Hepatocyte (in vitro differentiated cells): ENCODE measurements at regions not wholly inside any gene's neighbourhood (a gene's known extent, or its start where the extent isn't known, plus 50 kb on each side); places are given as distances from the start of the nearest gene placed in this dataset.

Source experiments
- DNase-seq: peaks from one replicate; pipeline ENCODE4 v3.0.0-alpha.2; 2016; ENCODE audit warnings: low spot score
- H2AFZ ChIP-seq: fragments of 200-600 bp; sonication (generic); 2 replicates; pipeline ENCODE4 v1.6.0; 2016; ENCODE audit warnings: antibody characterized with exemption, mild to moderate bottlenecking
- H3K27ac ChIP-seq: fragments of 200-600 bp; sonication (generic); 2 replicates; pipeline ENCODE4 v1.5.1; 2016; ENCODE audit warnings: mild to moderate bottlenecking
- H3K27me3 ChIP-seq: fragments of 200-600 bp; sonication (generic); 2 replicates; pipeline ENCODE4 v1.6.1; 2016
- H3K36me3 ChIP-seq: fragments of 200-600 bp; sonication (generic); replicated peaks from 2 replicates; pipeline ENCODE4 v1.5.1; 2016; ENCODE audit warnings: low read depth; ENCODE audit not compliant: insufficient read depth
- H3K4me1 ChIP-seq: fragments of 200-600 bp; sonication (generic); 2 replicates; pipeline ENCODE4 v1.5.1; 2016; ENCODE audit warnings: mild to moderate bottlenecking, moderate library complexity; ENCODE audit not compliant: insufficient read depth
- H3K4me2 ChIP-seq: fragments of 200-600 bp; sonication (generic); 2 replicates; pipeline ENCODE4 v1.6.0; 2016
- H3K4me3 ChIP-seq: fragments of 200-600 bp; sonication (generic); 2 replicates; pipeline ENCODE4 v1.5.1; 2016; ENCODE audit warnings: mild to moderate bottlenecking
- H3K79me2 ChIP-seq: fragments of 200-600 bp; sonication (generic); 2 replicates; pipeline ENCODE4 v1.6.0; 2017; ENCODE audit warnings: mild to moderate bottlenecking
- H3K9me2 ChIP-seq: fragments of 200-600 bp; sonication (generic); replicated peaks from 2 replicates; pipeline ENCODE4 v1.6.0; 2017; ENCODE audit warnings: mild to moderate bottlenecking; ENCODE audit not compliant: insufficient read depth
- H3K9me3 ChIP-seq: fragments of 200-600 bp; sonication (generic); 2 replicates; pipeline ENCODE4 v1.5.1; 2016; ENCODE audit warnings: low read depth, mild to moderate bottlenecking
- H4K20me1 ChIP-seq: fragments of 200-600 bp; sonication (generic); 2 replicates; pipeline ENCODE4 v1.6.0; 2016; ENCODE audit warnings: mild to moderate bottlenecking; ENCODE audit not compliant: insufficient read depth, poor library complexity, severe bottlenecking
- CTCF ChIP-seq: fragments of 200-600 bp; sonication (generic); IDR thresholded peaks from 2 replicates; pipeline ENCODE4 v1.5.1; 2016; ENCODE audit warnings: antibody characterized with exemption, mild to moderate bottlenecking; ENCODE audit not compliant: poor library complexity
- EZH2 ChIP-seq: fragments of 200-600 bp; sonication (generic); IDR thresholded peaks from 2 replicates; pipeline ENCODE4 v1.6.1; 2016; ENCODE audit warnings: antibody characterized with exemption, mild to moderate bottlenecking, borderline replicate concordance
- EZH2phosphoT487 ChIP-seq: fragments of 200-600 bp; sonication (generic); IDR thresholded peaks from one replicate; pipeline ENCODE4 v1.6.1; 2018; ENCODE audit warnings: antibody characterized with exemption, mild to moderate bottlenecking, low read depth, moderate library complexity; ENCODE audit not compliant: unreplicated experiment, severe bottlenecking
- WGBS: methylation state at CpG from one replicate; pipeline ENCODE4 v1.1.6; 2016; ENCODE audit warnings: low lambda C conversion rate; ENCODE audit errors: missing lambda C conversion rate; 5-methylcytosine and 5-hydroxymethylcytosine counted together

DNA sequence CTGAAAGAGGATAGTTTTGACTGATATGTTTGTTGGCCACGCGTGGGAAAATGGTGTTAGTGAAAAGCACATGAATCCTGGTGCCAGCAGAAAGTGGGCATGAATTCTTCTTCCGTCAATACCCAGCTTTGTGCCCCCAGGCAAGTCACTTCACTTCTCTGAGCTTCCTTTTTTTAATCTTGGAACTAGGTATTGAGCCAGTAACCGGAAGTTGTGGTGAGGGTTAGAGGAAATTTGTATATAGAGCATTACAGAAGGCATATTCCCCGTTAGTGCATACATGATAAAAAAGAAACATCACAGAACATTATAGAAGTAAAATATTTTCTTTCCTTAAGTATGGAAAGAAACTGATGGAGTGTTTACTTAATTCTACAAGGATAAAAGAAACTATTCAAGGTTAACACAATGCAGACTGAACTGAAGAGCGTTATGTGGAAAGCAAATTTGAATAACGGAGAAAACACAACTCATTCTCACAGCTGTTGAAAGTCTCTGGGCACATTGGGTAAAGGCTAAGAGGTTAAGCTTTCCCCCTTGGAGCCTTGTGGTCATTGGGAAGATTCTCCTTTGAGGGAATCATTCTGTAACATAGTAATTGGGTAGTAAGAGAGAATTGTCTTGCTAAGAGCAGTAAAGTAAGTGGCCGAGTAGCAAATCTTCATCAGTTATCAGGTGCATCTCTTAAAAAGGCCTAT lies 223.1 kb downstream of the BCAS1 start:
- Histone ChIP-seq H3K4me1 (peaks cover 3% of the 10 kb centered on the region), H3K4me3 (no peak overlapping the region), H3K27ac (no peak overlapping the region), H3K36me3 (no peaks in the 10 kb centered on the region), H4K20me1 (no peaks in the 10 kb centered on the region), H3K4me2 (no peak overlapping the region), H3K9me2 (no peaks in the 10 kb centered on the region), H2AFZ (no peak overlapping the region), H3K27me3 (no peaks in the 10 kb centered on the region), H3K79me2 (no peaks in the 10 kb centered on the region), H3K9me3 (no peaks in the 10 kb centered on the region)
- WGBS = 87% methylated on average over 8 of the region's 8 CpGs
- DNase-seq = no peak
- TF ChIP-seq EZH2phosphoT487 (no peak), EZH2 (no peak), CTCF (no peak)

- Histone ChIP-seq H3K4me3 (no peak overlapping the region), H3K9me3 (no peaks in the 10 kb centered on the region), H3K27me3 (no peaks in the 10 kb centered on the region), H4K20me1 (no peaks in the 10 kb centered on the region), H3K4me2 (no peak overlapping the region), H3K36me3 (no peaks in the 10 kb centered on the region), H3K27ac (no peak overlapping the region), H3K9me2 (no peaks in the 10 kb centered on the region), H2AFZ (no peak overlapping the region), H3K4me1 (peaks cover 3% of the 10 kb centered on the region), H3K79me2 (no peaks in the 10 kb centered on the region)
- TF ChIP-seq CTCF = no peak
- no peak for TF ChIP-seq EZH2phosphoT487
- no peak for TF ChIP-seq EZH2
- DNase-seq = no peak
- WGBS = 87% methylated on average over 10 of the region's 10 CpGs
Observed at GRCh38 chr20:53846640-53847039, 223.8 kb downstream of the BCAS1 start.

DNA sequence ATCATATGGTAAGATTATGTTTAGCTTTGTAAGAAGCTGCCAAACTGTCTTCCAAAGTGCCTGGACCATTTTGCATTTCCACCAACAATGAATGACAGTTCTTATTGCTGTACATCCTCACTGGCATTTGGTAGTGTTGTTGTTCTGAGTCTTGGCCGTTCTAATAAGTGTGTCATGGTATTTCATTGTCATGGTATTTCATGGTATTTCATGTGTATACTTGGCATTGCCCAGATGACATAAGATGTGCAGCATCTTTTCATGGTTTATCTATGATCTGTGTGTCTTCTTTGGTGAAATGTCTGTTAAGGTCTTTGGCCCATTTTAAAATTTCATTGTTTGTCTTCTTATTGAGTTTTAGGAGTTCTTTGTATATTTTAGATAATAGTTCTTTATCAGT lies 224.4 kb downstream of the BCAS1 start:
- Histone ChIP-seq H3K9me2 (no peaks in the 10 kb centered on the region), H3K36me3 (no peaks in the 10 kb centered on the region), H3K27me3 (no peaks in the 10 kb centered on the region), H2AFZ (no peak overlapping the region), H3K27ac (no peak overlapping the region), H3K4me2 (no peak overlapping the region), H3K4me1 (peaks cover 3% of the 10 kb centered on the region), H3K4me3 (no peak overlapping the region), H3K79me2 (no peaks in the 10 kb centered on the region), H3K9me3 (no peaks in the 10 kb centered on the region), H4K20me1 (no peaks in the 10 kb centered on the region)
- TF ChIP-seq EZH2 (no peak), CTCF (no peak), EZH2phosphoT487 (no peak)
- DNase-seq = no peak
- WGBS = 63% methylated on average over 1 of the region's 1 CpG

DNA sequence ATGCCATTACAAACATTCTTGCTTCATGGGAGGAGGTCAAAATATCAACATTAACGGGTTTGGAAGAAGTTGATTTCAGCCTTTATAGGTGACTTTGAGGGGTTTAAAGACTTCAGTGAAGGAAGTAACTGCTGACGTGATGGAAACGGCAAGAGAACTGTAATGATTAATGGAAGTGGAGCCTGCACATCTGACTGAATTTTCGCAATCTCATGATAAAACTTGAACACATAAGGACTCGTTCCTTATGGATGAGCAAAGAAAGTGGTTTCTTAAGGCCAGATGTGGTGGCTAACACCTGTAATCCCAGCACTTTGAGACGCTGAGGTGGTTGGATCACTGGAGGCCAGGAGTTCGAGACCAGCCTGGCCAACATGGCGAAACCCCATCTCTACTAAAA lies 226.1 kb downstream of the BCAS1 start:
- no peaks in the 10 kb centered on the region for H3K36me3 ChIP-seq
- no peak for TF ChIP-seq CTCF
- TF ChIP-seq EZH2 = no peak
- TF ChIP-seq EZH2phosphoT487 = no peak
- 81% methylated on average over 8 of the region's 8 CpGs for WGBS

More for the DNA sequence above, 226.1 kb downstream of the BCAS1 start:
- Histone ChIP-seq H3K4me2 (no peak overlapping the region), H3K27ac (no peak overlapping the region), H3K4me1 (peaks cover 3% of the 10 kb centered on the region), H3K9me3 (no peaks in the 10 kb centered on the region), H3K27me3 (no peaks in the 10 kb centered on the region), H2AFZ (no peak overlapping the region), H3K79me2 (no peaks in the 10 kb centered on the region), H3K4me3 (no peak overlapping the region), H3K9me2 (no peaks in the 10 kb centered on the region), H4K20me1 (no peaks in the 10 kb centered on the region)
- no peak for DNase-seq
